WERI-Rb-1 (cell line): ENCODE measurements at regions not wholly inside any gene's neighbourhood (a gene's known extent, or its start where the extent isn't known, plus 50 kb on each side); places are given as distances from the start of the nearest gene placed in this dataset.

ENCODE experiments used
- DNase-seq: peaks from one replicate; pipeline ENCODE4 v3.0.0-alpha.2; 2020
- H3K27ac ChIP-seq: fragments of 250-450 bp; sonication (Bioruptor Pico); 2 replicates; pipeline ENCODE4 v1.5.1; 2020; ENCODE audit warnings: mild to moderate bottlenecking, moderate library complexity
- H3K27me3 ChIP-seq: fragments of 250-450 bp; sonication (Bioruptor Pico); 2 replicates; pipeline ENCODE4 v1.5.1; 2021; ENCODE audit warnings: mild to moderate bottlenecking, low read depth, moderate library complexity; ENCODE audit not compliant: insufficient read depth, severe bottlenecking
- H3K36me3 ChIP-seq: fragments of 250-450 bp; sonication (Bioruptor Pico); 2 replicates; pipeline ENCODE4 v1.5.1; 2020; ENCODE audit warnings: mild to moderate bottlenecking, moderate library complexity
- H3K4me3 ChIP-seq: 2 replicates; pipeline ENCODE4 v1.5.1; 2011; ENCODE audit warnings: low read depth, mild to moderate bottlenecking, control low read depth, low read length
- H3K9me3 ChIP-seq: fragments of 250-450 bp; sonication (Bioruptor Pico); 2 replicates; pipeline ENCODE4 v1.5.1; 2021; ENCODE audit warnings: mild to moderate bottlenecking, moderate library complexity; ENCODE audit not compliant: severe bottlenecking
- CTCF ChIP-seq: IDR thresholded peaks from 2 replicates; pipeline ENCODE4 v1.5.1; 2011; ENCODE audit warnings: low read depth, mild to moderate bottlenecking, control low read depth, inconsistent platforms, low read length

GRCh38 chr6:1244278-1244677 is 67.6 kb upstream of the FOXQ1 start:
- no peak for TF ChIP-seq CTCF
- Histone ChIP-seq H3K27ac (no peak overlapping the region), H3K36me3 (no peaks in the 10 kb centered on the region), H3K27me3 (no peaks in the 10 kb centered on the region), H3K9me3 (peaks cover 5% of the 10 kb centered on the region), H3K4me3 (no peak overlapping the region)
- DNase-seq: no peak

GRCh38 chr6:1242446-1242845 is 69.5 kb upstream of the FOXQ1 start:
- no peak for DNase-seq
- no peak overlapping the region for H3K27ac ChIP-seq
- no peak overlapping the region for H3K4me3 ChIP-seq
- H3K27me3 ChIP-seq: no peaks in the 10 kb centered on the region
- no peaks in the 10 kb centered on the region for H3K9me3 ChIP-seq
- H3K36me3 ChIP-seq: no peaks in the 10 kb centered on the region
- no peak for TF ChIP-seq CTCF

- no peaks in the 10 kb centered on the region for H3K36me3 ChIP-seq
- no peak overlapping the region for H3K4me3 ChIP-seq
- no peak overlapping the region for H3K27ac ChIP-seq
- H3K27me3 ChIP-seq: no peaks in the 10 kb centered on the region
- H3K9me3 ChIP-seq: no peaks in the 10 kb centered on the region
- no peak for DNase-seq
- no peak for TF ChIP-seq CTCF
Observed at GRCh38 chr6:1242021-1242420, 69.9 kb upstream of the FOXQ1 start.

- H3K4me3 ChIP-seq: no peak overlapping the region
- no peaks in the 10 kb centered on the region for H3K27me3 ChIP-seq
- TF ChIP-seq CTCF: no peak
- DNase-seq: no peak
- no peaks in the 10 kb centered on the region for H3K9me3 ChIP-seq
- no peaks in the 10 kb centered on the region for H3K36me3 ChIP-seq
- no peak overlapping the region for H3K27ac ChIP-seq
Observed at GRCh38 chr6:1240766-1241318, 71.1 kb upstream of the FOXQ1 start.

GRCh38 chr6:1239805-1240204 is 72.1 kb upstream of the FOXQ1 start:
- no peaks in the 10 kb centered on the region for H3K27me3 ChIP-seq
- H3K9me3 ChIP-seq: no peaks in the 10 kb centered on the region
- H3K36me3 ChIP-seq: no peaks in the 10 kb centered on the region
- DNase-seq: no peak
- H3K27ac ChIP-seq: no peak overlapping the region
- H3K4me3 ChIP-seq: no peak overlapping the region
- no peak for TF ChIP-seq CTCF

GRCh38 chr6:1238040-1238439 is 73.9 kb upstream of the FOXQ1 start:
- no peak for DNase-seq
- H3K27me3 ChIP-seq: peaks cover 4% of the 10 kb centered on the region
- TF ChIP-seq CTCF: no peak
- H3K27ac ChIP-seq: no peak overlapping the region
- H3K4me3 ChIP-seq: no peak overlapping the region
- H3K36me3 ChIP-seq: no peaks in the 10 kb centered on the region
- H3K9me3 ChIP-seq: no peaks in the 10 kb centered on the region
